ENCODE measurements at regions not wholly inside any gene's neighbourhood (a gene's known extent, or its start where the extent isn't known, plus 50 kb on each side); places are given as distances from the start of the nearest gene placed in this dataset.

GRCh38 chr10:128476845-128477244, 350.6 kb upstream of the MKI67 start:
- TF ChIP-seq CTCF (IDR thresholded peaks at IDR 0.05) (no peak), POLR2A (IDR thresholded peaks at IDR 0.05) (no peak)
